Transverse colon (tissue), 4 donors: ENCODE measurements at regions not wholly inside any gene's neighbourhood (a gene's known extent, or its start where the extent isn't known, plus 50 kb on each side); places are given as distances from the start of the nearest gene placed in this dataset.

ENCODE experiments used
- CTCF ChIP-seq, 5 experiments: fragments of 200-600 bp in 3 of 5; fragments of 450-650 bp in 2 of 5; sonication (generic) in 3 of 5; IDR thresholded peaks; 1 replicate in 2 of 5; 2 replicates in 3 of 5; pipeline ENCODE4 v1.5.1; 2016 to 2017; ENCODE audit warnings: antibody characterized with exemption in 5 of 5, inconsistent platforms in 3 of 5, mild to moderate bottlenecking in 2 of 5, moderate library complexity in 1 of 5
- POLR2AphosphoS5 ChIP-seq, 3 donors: sonication (generic); formaldehyde crosslinking; IDR thresholded peaks; one replicate each; pipeline ENCODE4 v1.6.1; 2016; ENCODE audit warnings: antibody characterized with exemption in 3 of 3

DNA sequence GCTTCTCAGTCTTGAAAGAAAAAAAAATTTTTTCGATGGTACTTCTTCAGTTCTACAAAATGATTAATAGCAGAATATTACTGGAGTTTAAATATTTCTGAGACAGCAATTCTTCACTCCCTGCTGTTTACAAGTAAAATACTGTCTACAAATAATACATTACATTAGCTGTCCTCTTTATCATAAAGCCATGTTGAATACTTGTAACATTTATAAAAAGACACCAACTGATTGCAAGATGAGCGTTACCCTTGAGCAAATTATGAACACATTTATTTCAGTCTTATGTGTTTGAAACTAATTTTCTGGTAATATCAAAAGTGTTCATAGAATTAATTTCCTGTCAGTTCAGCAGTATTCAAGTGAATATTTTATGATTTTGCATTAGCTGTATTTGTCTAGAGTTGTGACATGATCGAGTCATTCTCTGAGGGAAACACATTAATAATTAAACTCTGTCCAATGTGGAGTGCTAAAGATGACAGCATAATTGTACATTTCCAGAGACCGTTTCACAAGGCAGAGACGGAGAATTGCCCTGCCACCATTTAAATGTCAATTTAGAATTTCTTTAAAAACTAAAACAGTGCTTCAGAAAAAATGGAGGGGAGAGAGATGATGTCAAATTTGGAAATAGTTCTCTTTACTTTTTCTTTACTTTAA, 1359.0 kb upstream of the ADGRL4 start:
- TF ChIP-seq CTCF (IDR thresholded peaks at IDR 0.05) (no peak), POLR2AphosphoS5 (IDR thresholded peaks at IDR 0.05) (no peak)
